HG02981 (cell line): ENCODE measurements at regions not wholly inside any gene's neighbourhood (a gene's known extent, or its start where the extent isn't known, plus 50 kb on each side); places are given as distances from the start of the nearest gene placed in this dataset.
"Not testable (repeated sequence)": the region's sequence is repeated elsewhere in the genome, so short reads cannot be mapped to it uniquely, and the experiment has no call there.

Source experiments
- ATAC-seq: cut with Tn5 transposase; IDR thresholded peaks from one replicate; pipeline ENCODE4 v1.9.1; 2021; ENCODE audit warnings: mild to moderate bottlenecking, moderate library complexity; ENCODE audit not compliant: unreplicated experiment

DNA sequence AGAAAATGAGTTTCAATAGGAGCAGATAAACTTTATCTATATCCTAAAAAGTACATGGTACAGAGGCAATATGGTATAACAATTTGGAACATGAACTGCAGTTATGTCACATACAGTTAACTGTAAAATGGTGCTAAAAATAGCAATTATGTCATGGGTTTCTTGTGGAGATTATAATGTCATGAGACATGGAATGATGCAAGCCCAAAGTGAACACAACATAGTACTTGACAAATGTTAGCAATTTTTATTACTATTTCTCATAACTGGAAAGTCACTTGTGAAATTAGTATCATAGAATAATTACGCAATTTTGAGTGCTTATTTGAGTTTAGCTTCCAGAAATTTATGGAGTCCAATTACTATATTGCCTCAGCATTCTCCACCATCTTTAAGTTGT, 1263.4 kb downstream of the DSC3 start:
- ATAC-seq: no peak

DNA sequence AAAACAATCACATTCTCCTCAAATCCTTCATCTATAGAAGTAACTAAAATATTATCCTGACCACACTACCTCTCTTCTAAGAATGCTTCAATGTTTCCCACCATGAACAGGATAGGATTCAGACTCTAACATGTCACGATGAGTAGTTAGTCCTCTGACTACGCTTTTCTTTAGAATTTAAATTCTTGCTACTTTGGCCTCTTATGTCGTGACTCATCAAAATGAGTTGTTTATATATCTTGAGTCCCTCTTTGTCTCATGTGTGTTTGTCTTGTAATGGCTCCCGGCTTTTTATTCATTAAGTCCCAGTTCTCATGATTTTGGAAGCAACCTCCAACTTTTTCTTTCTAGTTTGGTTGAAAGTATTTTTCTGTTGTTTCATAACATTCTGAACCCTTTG, 1289.2 kb downstream of the DSC3 start:
- ATAC-seq: no peak

DNA sequence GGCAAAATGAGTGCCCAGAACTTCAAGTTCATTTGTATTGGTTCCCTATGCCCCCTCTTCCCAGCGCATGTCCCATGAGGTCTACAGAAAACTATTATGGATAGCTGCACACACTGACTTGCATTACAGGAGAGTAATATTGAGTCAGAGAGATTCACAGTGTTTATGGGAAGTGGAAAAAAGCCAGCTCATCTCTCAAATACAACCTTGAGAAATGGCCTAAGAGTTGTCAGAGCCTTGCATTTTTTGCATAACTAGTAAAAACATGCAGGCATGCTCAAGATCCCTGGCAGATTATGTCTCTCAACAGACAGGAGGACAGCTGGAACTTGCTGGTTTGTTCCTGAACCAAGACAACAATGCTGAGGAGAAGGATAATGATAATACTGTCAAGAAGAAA, 1292.8 kb downstream of the DSC3 start:
- ATAC-seq: no peak

DNA sequence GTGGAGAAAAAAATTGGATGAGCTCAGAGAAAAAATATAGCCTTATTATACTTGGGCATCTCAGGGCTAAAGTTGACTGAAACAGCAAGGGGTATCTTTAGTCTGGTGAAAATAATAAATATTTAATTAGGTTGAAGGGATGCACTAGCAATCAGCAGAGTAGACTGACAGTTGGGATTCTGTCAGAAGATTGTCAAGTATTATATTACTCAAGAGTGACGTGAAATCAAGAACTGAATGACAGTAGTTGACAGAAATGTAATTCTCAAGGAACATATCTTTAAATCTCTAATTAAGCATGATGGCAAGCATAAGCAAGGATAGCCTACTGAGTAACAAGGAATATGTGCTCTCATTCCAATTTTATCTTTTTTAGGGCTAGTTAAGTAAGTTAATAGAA, 1301.1 kb downstream of the DSC3 start:
- ATAC-seq: no peak

DNA sequence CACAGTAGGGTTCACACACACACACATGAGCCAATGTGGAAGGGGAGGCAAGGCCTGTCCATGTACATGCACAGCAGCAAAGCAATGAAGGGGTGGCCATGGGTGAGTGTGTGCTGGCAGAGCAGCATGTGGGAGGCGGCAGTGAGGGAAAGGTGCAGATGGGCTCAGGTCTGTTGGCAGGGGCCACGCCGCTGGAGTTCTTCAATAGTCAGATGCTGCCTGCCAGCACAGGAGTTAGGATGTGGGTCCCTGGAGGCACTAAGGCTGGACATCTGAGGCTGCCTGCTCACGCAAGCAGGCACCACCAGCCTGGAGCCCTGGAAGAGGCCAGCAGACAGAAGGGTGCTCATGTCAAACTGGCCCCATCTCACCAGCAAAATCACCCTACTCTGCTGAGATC, 1304.9 kb downstream of the DSC3 start:
- ATAC-seq: no peak

DNA sequence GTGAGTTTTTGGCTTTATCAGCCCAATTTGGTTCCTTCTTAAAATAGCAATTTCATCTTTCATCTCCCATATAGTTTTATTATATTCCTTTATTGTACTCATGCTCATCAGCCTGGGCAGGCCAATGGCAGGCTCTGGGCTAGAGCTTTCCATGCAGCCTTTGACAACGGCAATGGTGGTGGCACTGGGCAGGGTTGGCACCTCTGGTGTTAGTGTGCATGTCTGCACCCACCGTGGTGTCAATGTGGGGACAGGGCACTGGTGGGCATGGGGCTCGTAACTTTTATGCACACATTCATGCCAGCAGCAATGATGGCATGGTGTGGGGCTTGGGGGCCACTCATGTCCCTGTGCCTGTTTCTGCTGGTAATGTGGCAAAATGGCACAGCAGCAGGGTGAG, 1305.4 kb downstream of the DSC3 start:
- ATAC-seq: no peak

DNA sequence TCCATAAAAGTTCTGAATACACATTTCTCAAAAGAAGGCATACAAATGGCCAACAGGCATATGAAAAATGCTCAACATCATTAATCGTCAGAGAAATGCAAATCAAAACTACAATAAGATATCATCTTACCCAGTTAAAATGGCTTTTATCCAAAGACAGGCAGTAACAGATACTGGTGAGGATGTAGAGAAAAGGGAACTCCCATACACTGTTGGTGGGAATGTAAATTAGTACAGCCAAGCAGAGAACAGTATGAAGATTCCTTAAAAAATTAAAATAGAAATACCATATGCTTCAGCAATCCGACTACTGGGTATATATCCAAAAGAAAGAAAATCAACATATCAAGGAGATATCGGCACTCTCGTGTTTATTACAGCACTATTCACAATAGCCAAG, 1312.5 kb downstream of the DSC3 start:
- ATAC-seq: no peak

DNA sequence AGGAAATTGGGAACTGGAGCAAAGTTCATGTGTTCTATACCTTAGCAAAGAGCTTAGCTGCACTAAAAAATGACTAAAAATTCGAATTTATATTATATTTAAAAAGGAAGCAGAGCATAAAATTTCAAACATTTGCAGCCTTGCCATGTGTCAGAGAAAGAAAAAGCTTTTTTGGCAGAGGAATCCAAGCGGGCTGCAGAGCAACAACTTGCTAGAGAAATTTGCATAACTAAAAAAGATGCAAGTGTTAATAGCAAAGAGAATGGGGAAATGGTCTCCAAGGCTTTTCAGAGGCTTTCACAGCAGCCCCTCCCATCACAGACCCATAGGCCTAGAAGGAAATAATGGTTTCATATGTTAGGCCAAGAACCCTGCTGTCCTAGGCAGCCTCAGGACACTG, 1315.9 kb downstream of the DSC3 start:
- no peak for ATAC-seq

DNA sequence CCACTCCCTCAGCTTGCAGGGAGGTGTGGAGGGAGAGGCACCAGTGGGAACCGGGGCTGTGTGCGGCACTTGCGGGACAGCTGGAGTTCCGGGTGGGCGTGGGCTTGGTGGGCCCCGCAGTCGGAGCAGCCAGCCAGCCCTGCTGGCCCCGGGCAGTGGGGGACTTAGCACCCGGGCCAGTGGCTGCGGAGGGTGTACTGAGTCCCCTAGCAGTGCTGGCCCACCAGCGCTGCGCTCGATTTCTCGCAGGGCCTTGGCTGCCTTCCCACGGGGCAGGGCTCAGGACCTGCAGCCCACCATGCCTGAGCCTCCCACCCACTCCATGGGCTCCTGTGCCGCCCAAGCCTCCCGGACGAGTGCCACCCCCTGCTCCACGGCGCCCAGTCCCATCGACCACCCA, 1319.1 kb downstream of the DSC3 start:
- not testable (repeated sequence) for ATAC-seq

DNA sequence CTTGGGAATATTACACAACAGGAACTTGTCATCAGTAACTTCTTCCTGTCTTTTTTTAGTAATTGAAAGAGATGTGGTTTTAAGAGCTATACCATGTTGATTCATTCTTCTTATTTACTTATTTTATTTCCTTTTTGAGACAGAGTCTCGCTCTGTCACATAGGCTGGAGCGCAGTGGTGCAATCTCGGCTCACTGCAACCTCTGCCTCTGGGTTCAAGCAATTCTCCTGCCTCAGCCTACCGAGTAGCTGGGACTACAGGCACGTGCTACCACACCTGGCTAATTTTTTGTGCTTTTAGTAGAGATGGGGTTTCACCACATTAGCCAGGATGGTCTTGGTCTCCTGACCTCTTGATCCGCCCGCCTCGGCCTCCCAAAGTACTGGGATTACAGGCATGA, 1326.6 kb downstream of the DSC3 start:
- not testable (repeated sequence) for ATAC-seq

DNA sequence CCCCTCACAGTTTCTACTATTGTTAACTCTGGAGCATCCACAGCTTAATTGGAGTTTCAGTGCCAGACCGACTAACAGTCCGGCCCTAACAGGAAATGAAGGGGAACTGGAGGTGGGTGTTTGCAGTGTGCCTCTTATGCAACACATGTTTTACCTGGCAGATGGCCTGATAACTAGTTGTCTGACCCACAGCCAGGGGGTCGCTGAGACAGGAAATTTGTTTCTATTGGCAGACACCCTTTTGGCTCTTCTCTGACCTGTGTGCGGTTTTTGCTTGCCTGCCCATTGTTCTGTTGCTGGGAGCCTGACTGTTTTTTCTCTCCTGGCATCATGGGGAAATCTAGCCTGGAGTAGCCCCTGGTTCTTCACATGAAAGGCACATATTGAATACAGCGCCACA, 1329.8 kb downstream of the DSC3 start:
- no peak for ATAC-seq

DNA sequence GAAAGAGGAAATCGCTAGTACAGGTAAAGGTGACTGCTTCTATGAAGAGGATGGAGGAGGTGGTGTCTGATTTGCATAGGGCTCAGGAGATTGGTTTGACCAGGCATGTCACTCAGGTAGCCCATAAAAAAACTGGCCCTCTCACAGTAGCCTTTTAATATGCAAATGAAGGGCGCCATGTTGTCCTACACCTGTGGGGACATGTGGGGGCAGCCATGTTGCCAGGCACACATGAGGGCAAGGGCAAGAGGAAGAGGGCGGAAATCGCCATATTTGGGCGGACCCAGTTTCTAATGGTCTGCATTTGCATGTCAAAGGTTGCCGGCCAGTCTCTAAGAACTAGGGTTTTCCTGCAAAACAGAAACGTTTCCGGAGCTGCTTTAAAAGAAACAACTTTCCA, 1330.6 kb downstream of the DSC3 start:
- no peak for ATAC-seq

DNA sequence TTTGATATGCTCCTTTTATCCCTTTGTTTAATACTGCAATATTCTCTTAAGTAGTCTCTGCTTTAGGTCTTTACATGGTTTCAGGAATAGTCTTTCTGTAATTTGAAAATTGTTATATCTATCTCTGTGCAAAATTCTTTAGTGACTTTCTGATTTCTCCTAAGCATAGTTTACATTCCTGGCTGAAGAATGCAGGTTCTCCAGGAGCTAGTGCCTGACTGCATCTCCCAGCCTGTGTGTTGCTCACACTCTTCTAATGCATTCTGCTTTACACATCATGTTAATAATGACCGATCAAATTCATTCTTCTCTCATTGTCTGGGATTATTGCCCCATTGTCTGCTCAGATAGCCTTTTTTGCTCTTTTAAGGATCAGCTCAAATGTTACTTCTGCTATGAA, 1349.2 kb downstream of the DSC3 start:
- no peak for ATAC-seq

DNA sequence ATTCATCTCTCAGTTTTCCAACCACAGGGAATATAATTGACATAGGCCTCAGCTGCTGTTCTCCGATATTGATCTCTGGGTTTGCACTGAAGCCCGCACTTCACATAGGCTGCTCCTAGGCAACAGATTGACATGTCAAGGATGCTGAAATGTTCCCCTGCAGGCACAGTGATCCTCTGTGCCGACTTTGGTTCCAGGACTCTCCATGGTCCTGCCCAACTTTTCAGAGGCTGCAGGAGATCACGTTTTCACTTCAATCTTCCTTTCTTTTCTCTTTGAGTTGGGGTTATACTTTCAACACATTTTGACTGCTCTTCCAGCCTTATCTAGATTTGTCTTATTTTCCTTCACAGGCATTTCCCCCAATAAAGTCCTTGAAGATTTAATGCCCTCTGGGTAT, 1361.0 kb downstream of the DSC3 start:
- no peak for ATAC-seq

DNA sequence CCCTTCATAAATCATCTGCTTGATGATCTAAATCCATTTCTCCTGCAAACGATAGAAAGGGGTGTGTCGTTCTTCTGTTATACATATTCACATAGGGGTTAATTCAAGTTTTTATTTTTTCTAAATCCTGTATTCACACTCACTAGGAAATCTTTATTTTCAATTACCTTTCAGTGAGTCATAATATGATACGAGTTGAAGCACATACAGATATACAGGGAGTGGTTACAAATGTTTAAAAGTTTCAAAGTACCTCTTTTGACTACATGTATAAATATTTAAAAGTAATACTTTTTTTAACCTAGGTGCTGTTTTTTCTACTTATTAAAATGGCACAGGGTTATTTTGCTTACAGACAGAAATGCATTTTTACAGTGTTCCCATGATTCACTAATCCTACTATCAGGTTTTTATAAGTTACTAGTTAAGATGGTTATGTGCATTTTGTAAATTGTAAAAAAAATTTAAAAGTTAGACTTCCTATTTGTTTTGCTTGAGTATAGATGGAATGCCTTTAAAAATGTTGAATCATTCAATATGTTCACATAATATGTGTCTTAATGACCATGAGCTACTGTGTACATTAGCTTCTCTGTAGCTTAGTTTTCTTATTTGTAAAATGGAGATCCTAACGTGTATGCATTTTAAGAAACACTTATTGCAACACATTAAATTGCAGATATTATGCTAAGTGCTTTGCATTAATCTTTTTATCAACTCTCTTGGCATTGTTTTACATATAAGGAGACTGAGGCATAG, 1378.1 kb downstream of the DSC3 start:
- no peak for ATAC-seq

DNA sequence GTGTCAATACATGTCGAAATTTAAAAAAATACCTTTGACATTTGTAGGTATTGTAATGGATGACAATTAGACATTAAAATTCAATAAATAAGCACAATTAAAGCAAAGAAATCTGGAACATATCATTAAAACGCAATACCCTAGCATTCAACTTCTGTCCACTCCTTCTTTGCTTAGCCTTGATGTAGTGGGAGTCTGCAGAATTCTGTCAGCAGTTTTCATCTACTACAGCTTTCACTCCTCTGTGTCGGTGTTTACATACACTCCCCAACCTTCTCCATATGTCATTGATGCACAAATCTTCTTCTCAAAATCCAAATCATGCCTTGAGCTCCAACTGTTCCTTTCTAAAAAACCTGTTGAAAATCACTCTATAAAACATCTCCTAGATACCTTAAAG, 1380.6 kb downstream of the DSC3 start:
- ATAC-seq: no peak

DNA sequence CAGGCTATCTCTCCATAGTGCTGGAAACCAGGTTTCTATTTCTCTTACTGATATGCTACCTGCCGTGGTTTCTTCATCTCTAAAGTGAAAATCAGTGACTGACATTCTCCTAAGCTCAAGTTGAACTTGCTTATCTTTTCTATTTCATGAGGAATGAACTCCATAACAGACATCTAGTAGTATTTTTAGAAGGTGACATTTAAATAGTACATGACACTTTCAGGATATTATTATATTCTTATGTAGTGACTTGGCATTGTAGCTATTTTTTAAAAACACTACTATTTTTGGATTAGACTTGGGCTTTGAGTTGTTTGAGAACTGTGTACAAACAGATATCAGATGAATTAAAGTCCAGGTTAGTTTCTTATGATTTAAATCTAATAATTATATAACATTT, 1381.8 kb downstream of the DSC3 start:
- ATAC-seq: no peak

DNA sequence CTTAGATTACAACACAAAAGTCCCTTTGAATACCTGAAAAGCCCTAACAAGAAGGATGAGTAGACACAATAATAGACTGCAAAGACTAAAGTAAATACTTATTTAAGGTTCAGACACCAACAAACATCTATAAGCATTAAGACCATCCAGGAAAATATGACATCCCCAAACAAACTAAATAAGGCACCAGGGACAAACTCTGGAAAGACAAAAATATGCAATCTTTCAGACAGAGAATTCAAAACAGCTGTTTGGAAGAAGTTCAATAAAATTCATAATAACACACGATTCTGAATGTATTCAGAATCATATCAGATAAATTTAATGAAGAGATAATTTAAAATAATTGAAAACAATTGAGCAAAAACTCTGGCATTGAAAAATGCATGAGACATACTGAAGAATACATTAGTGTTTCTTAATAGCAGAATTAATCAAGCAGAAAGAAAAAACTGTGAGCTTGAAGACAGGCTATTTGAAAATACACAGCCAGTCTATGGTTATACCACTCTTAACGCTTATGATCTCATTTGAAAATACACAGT, 1388.8 kb downstream of the DSC3 start:
- no peak for ATAC-seq

DNA sequence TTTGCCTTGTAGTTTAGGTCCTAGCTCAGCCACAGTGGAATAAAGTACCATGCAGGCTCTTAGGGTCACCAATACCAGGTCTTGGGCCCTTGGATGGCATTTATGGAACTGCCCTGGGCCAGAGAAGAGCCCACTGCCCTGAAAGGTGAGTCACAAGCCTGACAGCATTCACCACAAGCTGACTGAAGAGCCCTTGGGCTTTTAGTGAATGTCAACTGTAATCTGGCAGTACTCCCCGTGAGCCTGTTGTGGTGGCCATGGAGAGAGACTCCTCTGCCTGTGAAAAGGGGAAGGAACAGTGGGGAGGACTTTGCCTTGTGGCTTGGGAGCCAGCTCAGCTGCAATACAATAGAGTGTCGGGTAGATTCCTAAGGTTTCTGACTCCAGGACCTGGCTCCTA, 1389.7 kb downstream of the DSC3 start:
- ATAC-seq: no peak

DNA sequence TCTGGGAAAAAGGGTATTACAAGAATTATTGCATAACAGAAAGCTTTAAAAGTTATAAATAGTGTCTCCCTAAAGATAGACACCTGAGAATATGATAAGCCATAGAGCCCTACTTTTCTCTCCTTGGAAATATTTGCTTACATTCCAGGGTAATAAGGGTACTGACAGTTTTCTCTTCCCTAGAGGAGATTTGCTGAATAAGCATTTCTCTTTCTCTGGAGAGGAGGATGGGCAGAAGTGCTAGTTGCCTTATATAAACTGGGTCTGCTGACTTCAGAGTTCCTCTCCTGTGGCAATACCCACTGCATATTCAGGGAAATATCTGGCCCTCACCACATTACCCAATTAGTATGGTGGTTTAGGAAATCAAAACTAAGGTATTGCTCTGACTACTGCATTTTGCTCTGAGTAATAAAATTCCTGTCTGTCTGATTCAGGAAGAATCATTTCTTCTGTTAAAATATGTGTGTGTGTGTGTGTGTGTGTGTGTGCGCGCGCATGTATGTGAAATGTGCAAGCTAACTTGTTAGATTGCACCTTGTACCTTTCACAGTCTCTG, 1391.3 kb downstream of the DSC3 start:
- ATAC-seq: no peak

DNA sequence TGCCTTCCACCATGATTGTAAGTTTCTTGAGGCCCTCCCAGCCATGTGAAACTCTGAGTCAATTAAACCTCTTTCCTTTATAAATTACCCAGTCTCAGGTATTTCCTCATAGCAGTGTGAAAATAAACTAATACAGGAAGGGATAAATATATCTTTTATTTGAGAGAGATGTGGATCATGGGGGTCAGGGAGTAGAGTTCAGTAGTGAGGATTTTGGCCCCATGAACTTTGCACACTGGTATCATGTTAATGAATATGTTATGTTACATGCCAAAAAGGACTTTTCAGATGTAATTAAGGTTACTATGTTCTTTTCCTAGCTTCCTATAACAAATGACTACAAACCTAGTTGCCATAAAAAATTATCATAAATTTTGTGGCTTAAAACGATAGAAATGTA, 1393.7 kb downstream of the DSC3 start:
- no peak for ATAC-seq

DNA sequence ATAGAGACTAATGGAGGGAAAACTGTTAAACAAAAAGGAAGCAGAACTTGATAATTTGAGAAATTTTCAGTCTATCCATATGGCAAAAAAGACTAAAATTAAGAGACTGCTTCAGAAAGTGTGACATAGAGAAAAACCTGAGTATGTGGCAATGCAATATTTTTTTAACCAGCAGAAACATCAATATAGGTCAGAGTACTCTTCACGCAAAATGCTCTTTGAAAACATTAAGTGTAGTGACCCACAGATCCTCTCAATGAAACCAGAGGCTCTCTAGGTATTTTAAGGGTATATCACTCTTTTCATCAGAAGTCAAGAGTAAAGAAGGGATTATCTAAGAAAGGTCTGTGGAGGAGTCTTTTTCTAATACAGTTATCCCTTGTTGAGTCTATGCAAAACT, 1394.8 kb downstream of the DSC3 start:
- no peak for ATAC-seq

DNA sequence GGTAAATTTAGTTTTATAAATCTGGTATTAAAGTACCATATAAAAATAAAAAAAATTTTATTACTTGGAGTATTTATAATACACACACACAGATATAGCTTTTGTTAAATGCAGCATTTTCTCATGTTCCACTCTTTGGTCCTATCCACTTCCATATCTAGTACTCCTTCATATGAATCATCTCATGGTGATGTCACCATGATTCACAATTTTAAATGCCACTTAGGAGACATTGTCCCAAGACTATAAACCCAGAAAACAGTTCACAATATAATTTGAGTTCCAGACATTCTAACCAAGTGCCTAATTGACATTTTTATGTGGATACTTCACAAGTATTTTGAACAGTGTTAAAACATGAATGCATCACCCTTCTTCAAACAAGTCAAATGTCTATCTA, 1398.3 kb downstream of the DSC3 start:
- no peak for ATAC-seq
